Smooth muscle cell (in vitro differentiated cells): ENCODE measurements at regions not wholly inside any gene's neighbourhood (a gene's known extent, or its start where the extent isn't known, plus 50 kb on each side); places are given as distances from the start of the nearest gene placed in this dataset.

Experiments
- DNase-seq: peaks from one replicate; lab custom pipeline; 2025; ENCODE audit not compliant: unreplicated experiment; lab: John Stamatoyannopoulos, UW
- H2AFZ ChIP-seq: fragments of 200-600 bp; sonication (generic); 2 replicates; pipeline ENCODE4 v1.6.0; 2016; ENCODE audit warnings: antibody characterized with exemption, low read depth, mild to moderate bottlenecking
- H3F3A ChIP-seq: fragments of 200-600 bp; sonication (generic); 2 replicates; pipeline ENCODE4 v1.6.0; 2017; ENCODE audit warnings: antibody characterized with exemption, low read depth
- H3K27ac ChIP-seq: fragments of 200-600 bp; sonication (generic); 2 replicates; pipeline ENCODE4 v1.5.1; 2016; ENCODE audit warnings: low read depth, mild to moderate bottlenecking
- H3K27me3 ChIP-seq: fragments of 200-600 bp; sonication (generic); 2 replicates; pipeline ENCODE4 v1.6.1; 2016; ENCODE audit warnings: low read depth, mild to moderate bottlenecking
- H3K36me3 ChIP-seq: fragments of 200-600 bp; sonication (generic); 2 replicates; pipeline ENCODE4 v1.5.1; 2016; ENCODE audit warnings: low read depth
- H3K4me1 ChIP-seq: fragments of 200-600 bp; sonication (generic); 2 replicates; pipeline ENCODE4 v1.5.1; 2016; ENCODE audit warnings: low read depth
- H3K4me2 ChIP-seq: fragments of 200-600 bp; sonication (generic); 2 replicates; pipeline ENCODE4 v1.6.0; 2016; ENCODE audit warnings: mild to moderate bottlenecking
- H3K4me3 ChIP-seq: fragments of 200-600 bp; sonication (generic); 2 replicates; pipeline ENCODE4 v1.5.1; 2016; ENCODE audit warnings: mild to moderate bottlenecking
- H3K79me2 ChIP-seq: fragments of 200-600 bp; sonication (generic); 2 replicates; pipeline ENCODE4 v1.6.0; 2016; ENCODE audit warnings: low read depth, mild to moderate bottlenecking
- H3K9ac ChIP-seq: fragments of 200-600 bp; sonication (generic); 2 replicates; pipeline ENCODE4 v1.6.0; 2016; ENCODE audit warnings: low read depth
- H3K9me3 ChIP-seq: fragments of 200-600 bp; sonication (generic); replicated peaks from 2 replicates; pipeline ENCODE4 v1.5.1; 2016; ENCODE audit warnings: low read depth
- H4K20me1 ChIP-seq: fragments of 200-600 bp; sonication (generic); 2 replicates; pipeline ENCODE4 v1.6.0; 2016; ENCODE audit warnings: low read depth
- CTCF ChIP-seq: fragments of 200-600 bp; sonication (generic); IDR thresholded peaks from 2 replicates; pipeline ENCODE4 v1.5.1; 2017; ENCODE audit warnings: borderline replicate concordance, mild to moderate bottlenecking, antibody characterized with exemption; ENCODE audit not compliant: insufficient read depth, poor library complexity, severe bottlenecking
- WGBS: methylation state at CpG from one replicate; pipeline ENCODE4 v1.1.7; 2016; ENCODE audit warnings: low lambda C conversion rate; 5-methylcytosine and 5-hydroxymethylcytosine counted together

GRCh38 chr6:113640051-113640450 lies 217.1 kb upstream of the MARCKS start:
- Histone ChIP-seq H2AFZ (no peak overlapping the region), H3K27ac (no peak overlapping the region), H3K4me3 (no peak overlapping the region), H3F3A (peaks cover 3% of the 10 kb centered on the region), H4K20me1 (no peaks in the 10 kb centered on the region), H3K27me3 (no peaks in the 10 kb centered on the region), H3K36me3 (no peaks in the 10 kb centered on the region), H3K4me2 (no peak overlapping the region), H3K4me1 (peaks cover 13% of the 10 kb centered on the region), H3K9ac (no peak overlapping the region), H3K79me2 (no peaks in the 10 kb centered on the region), H3K9me3 (no peaks in the 10 kb centered on the region)
- no peak for TF ChIP-seq CTCF
- DNase-seq, result no peak

- Histone ChIP-seq H3K4me3 (peak overlapping the region; percentile 6), H2AFZ (no peak overlapping the region), H3K9ac (no peak overlapping the region), H3K9me3 (no peaks in the 10 kb centered on the region), H3K27ac (no peak overlapping the region), H3K4me2 (no peak overlapping the region), H3K79me2 (no peaks in the 10 kb centered on the region), H4K20me1 (no peaks in the 10 kb centered on the region), H3K36me3 (no peaks in the 10 kb centered on the region), H3K27me3 (no peaks in the 10 kb centered on the region), H3K4me1 (peaks cover 13% of the 10 kb centered on the region), H3F3A (peaks cover 8% of the 10 kb centered on the region)
- no peak for TF ChIP-seq CTCF
- WGBS, result 86% methylated on average over 7 of the region's 7 CpGs
- no peak for DNase-seq
Measured at GRCh38 chr6:113642001-113642713, 215.0 kb upstream of the MARCKS start.

- H3K9ac ChIP-seq, result no peak overlapping the region
Measured at GRCh38 chr6:113642714-113643406, 214.3 kb upstream of the MARCKS start.

More at GRCh38 chr6:113642714-113643406, 214.3 kb upstream of the MARCKS start:
- DNase-seq, result no peak
- H3K27me3 ChIP-seq, result no peaks in the 10 kb centered on the region
- H4K20me1 ChIP-seq, result no peaks in the 10 kb centered on the region
- peak overlapping the region; percentile 98 for H3K27ac ChIP-seq
- TF ChIP-seq CTCF, result no peak
- H3K36me3 ChIP-seq, result no peaks in the 10 kb centered on the region
- H3K79me2 ChIP-seq, result no peaks in the 10 kb centered on the region
- H3K4me1 ChIP-seq, result peaks cover 13% of the 10 kb centered on the region
- H3K9me3 ChIP-seq, result no peaks in the 10 kb centered on the region
- peak overlapping the region; percentile 25 for H3K4me2 ChIP-seq
- peaks cover 8% of the 10 kb centered on the region for H3F3A ChIP-seq
- WGBS, result 97% methylated on average over 2 of the region's 2 CpGs
- peak overlapping the region; percentile 6 for H3K4me3 ChIP-seq
- no peak overlapping the region for H2AFZ ChIP-seq
